ENCODE measurements at regions not wholly inside any gene's neighbourhood (a gene's known extent, or its start where the extent isn't known, plus 50 kb on each side); places are given as distances from the start of the nearest gene placed in this dataset.

DNA sequence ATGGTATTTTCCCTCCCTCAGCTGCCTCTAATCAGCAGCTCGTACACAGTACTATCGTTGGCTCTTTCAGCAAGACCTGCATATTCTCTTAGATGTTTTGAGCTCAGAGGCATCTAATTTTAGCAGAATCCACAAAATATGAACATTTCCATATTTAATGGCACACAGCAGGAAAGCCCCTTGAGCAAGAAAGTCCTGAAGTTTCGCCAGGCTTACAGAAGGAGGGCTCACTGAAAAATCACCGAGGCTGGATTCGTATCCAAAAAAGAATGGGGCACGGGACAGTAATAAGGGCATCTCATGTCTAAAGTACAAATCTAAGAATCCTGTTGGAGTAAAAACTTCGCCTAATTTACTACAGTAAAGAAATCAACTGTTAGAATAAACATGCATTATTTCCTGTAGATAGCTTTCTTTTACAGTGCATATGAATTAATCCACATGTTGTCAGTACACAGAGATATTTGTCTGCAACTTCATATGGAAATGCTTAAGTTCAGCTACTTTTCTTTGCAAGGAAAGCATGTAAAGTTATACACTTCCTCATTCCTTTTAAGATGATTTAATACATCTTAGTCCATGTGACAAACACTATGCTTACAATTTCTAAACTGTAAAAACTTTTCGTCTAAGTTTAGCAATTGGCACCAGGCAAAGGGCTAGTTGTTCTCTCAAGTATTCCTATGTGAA, 1205.3 kb upstream of the ADGRL4 start:
- H3K9ac ChIP-seq (ENCODE audit: low read depth in 1 of 2, low read length in 2 of 2), result no peak overlapping the region
- no peaks in the 10 kb centered on the region for H3K27me3 ChIP-seq (ENCODE audit: control insufficient read depth in 4 of 4, insufficient read depth in 4 of 4, low read length in 3 of 4)
- no peaks in the 10 kb centered on the region for H3K4me1 ChIP-seq (ENCODE audit: control insufficient read depth in 4 of 4, insufficient read depth in 4 of 4, low read length in 3 of 4)
- H3K9me3 ChIP-seq (ENCODE audit: control insufficient read depth in 4 of 4, low read length in 3 of 4), result no peaks in the 10 kb centered on the region
- TF ChIP-seq FOXA2 (IDR thresholded peaks at IDR 0.05), result no peak
- no peak for TF ChIP-seq FOXA1 (IDR thresholded peaks at IDR 0.05)
- no peak for TF ChIP-seq EGR1 (IDR thresholded peaks at IDR 0.05; ENCODE audit: low read depth in 2 of 2)
- TF ChIP-seq GABPA (IDR thresholded peaks at IDR 0.05 in 1 of 2, conservative IDR thresholded peaks at IDR 0.05 in 1 of 2), result no peak
- TF ChIP-seq, protein P1, sequence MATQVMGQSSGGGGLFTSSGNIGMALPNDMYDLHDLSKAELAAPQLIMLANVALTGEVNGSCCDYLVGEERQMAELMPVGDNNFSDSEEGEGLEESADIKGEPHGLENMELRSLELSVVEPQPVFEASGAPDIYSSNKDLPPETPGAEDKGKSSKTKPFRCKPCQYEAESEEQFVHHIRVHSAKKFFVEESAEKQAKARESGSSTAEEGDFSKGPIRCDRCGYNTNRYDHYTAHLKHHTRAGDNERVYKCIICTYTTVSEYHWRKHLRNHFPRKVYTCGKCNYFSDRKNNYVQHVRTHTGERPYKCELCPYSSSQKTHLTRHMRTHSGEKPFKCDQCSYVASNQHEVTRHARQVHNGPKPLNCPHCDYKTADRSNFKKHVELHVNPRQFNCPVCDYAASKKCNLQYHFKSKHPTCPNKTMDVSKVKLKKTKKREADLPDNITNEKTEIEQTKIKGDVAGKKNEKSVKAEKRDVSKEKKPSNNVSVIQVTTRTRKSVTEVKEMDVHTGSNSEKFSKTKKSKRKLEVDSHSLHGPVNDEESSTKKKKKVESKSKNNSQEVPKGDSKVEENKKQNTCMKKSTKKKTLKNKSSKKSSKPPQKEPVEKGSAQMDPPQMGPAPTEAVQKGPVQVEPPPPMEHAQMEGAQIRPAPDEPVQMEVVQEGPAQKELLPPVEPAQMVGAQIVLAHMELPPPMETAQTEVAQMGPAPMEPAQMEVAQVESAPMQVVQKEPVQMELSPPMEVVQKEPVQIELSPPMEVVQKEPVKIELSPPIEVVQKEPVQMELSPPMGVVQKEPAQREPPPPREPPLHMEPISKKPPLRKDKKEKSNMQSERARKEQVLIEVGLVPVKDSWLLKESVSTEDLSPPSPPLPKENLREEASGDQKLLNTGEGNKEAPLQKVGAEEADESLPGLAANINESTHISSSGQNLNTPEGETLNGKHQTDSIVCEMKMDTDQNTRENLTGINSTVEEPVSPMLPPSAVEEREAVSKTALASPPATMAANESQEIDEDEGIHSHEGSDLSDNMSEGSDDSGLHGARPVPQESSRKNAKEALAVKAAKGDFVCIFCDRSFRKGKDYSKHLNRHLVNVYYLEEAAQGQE (IDR thresholded peaks at IDR 0.05), result no peak
- TF ChIP-seq HNF4G (IDR thresholded peaks at IDR 0.05), result no peak
- no peak for TF ChIP-seq NR2F2 (IDR thresholded peaks at IDR 0.05)
- TF ChIP-seq, protein P2, sequence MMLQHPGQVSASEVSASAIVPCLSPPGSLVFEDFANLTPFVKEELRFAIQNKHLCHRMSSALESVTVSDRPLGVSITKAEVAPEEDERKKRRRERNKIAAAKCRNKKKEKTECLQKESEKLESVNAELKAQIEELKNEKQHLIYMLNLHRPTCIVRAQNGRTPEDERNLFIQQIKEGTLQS (IDR thresholded peaks at IDR 0.05), result no peak
- no peak for TF ChIP-seq SP1 (IDR thresholded peaks at IDR 0.05)
- TF ChIP-seq TAF1 (conservative IDR thresholded peaks at IDR 0.05), result no peak
- TF ChIP-seq RAD21 (IDR thresholded peaks at IDR 0.05), result no peak
- TF ChIP-seq RXRA (IDR thresholded peaks at IDR 0.05), result no peak
- no peak for TF ChIP-seq JUND (IDR thresholded peaks at IDR 0.05)
- TF ChIP-seq, protein P3, sequence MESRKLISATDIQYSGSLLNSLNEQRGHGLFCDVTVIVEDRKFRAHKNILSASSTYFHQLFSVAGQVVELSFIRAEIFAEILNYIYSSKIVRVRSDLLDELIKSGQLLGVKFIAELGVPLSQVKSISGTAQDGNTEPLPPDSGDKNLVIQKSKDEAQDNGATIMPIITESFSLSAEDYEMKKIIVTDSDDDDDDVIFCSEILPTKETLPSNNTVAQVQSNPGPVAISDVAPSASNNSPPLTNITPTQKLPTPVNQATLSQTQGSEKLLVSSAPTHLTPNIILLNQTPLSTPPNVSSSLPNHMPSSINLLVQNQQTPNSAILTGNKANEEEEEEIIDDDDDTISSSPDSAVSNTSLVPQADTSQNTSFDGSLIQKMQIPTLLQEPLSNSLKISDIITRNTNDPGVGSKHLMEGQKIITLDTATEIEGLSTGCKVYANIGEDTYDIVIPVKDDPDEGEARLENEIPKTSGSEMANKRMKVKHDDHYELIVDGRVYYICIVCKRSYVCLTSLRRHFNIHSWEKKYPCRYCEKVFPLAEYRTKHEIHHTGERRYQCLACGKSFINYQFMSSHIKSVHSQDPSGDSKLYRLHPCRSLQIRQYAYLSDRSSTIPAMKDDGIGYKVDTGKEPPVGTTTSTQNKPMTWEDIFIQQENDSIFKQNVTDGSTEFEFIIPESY (IDR thresholded peaks at IDR 0.05), result no peak
- TF ChIP-seq, protein P4, sequence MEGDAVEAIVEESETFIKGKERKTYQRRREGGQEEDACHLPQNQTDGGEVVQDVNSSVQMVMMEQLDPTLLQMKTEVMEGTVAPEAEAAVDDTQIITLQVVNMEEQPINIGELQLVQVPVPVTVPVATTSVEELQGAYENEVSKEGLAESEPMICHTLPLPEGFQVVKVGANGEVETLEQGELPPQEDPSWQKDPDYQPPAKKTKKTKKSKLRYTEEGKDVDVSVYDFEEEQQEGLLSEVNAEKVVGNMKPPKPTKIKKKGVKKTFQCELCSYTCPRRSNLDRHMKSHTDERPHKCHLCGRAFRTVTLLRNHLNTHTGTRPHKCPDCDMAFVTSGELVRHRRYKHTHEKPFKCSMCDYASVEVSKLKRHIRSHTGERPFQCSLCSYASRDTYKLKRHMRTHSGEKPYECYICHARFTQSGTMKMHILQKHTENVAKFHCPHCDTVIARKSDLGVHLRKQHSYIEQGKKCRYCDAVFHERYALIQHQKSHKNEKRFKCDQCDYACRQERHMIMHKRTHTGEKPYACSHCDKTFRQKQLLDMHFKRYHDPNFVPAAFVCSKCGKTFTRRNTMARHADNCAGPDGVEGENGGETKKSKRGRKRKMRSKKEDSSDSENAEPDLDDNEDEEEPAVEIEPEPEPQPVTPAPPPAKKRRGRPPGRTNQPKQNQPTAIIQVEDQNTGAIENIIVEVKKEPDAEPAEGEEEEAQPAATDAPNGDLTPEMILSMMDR (IDR thresholded peaks at IDR 0.05; ENCODE audit: low read depth, low read length, missing input control), result no peak
- no peak for TF ChIP-seq HNF4A (conservative IDR thresholded peaks at IDR 0.05)
- H3K4me3 ChIP-seq (ENCODE audit: low read depth in 1 of 3, low read length in 3 of 3), result no peak overlapping the region
- no peaks in the 10 kb centered on the region for H3K36me3 ChIP-seq (ENCODE audit: control insufficient read depth in 4 of 4, insufficient read depth in 3 of 4, low read depth in 1 of 4, low read length in 3 of 4)
- 82% methylated on average over 8 of the region's 8 CpGs for WGBS
- H3K27ac ChIP-seq (ENCODE audit: low read depth in 1 of 2, low read length in 2 of 2), result no peak overlapping the region
- no peak for DNase-seq (ENCODE audit: low spot score)

- 83% methylated on average over 4 of the region's 4 CpGs for WGBS
- no peak for TF ChIP-seq HNF4G (IDR thresholded peaks at IDR 0.05)
- no peak for TF ChIP-seq FOXA2 (IDR thresholded peaks at IDR 0.05)
- no peak for TF ChIP-seq FOXA1 (IDR thresholded peaks at IDR 0.05)
- TF ChIP-seq YY1 (IDR thresholded peaks at IDR 0.05), result no peak
- TF ChIP-seq RAD21 (IDR thresholded peaks at IDR 0.05), result no peak
- no peak for TF ChIP-seq MAX (IDR thresholded peaks at IDR 0.05)
- TF ChIP-seq, protein P3 (IDR thresholded peaks at IDR 0.05), result no peak
- TF ChIP-seq SP1 (IDR thresholded peaks at IDR 0.05), result no peak
- TF ChIP-seq HNF4A (conservative IDR thresholded peaks at IDR 0.05), result no peak
- TF ChIP-seq NR2F2 (IDR thresholded peaks at IDR 0.05), result no peak
- TF ChIP-seq EGR1 (IDR thresholded peaks at IDR 0.05; ENCODE audit: low read depth in 2 of 2), result no peak
- no peak for TF ChIP-seq GABPA (IDR thresholded peaks at IDR 0.05 in 1 of 2, conservative IDR thresholded peaks at IDR 0.05 in 1 of 2)
- no peak for TF ChIP-seq TAF1 (conservative IDR thresholded peaks at IDR 0.05)
Observed at GRCh38 chr1:80202118-80202517, 1195.6 kb upstream of the ADGRL4 start.

More at GRCh38 chr1:80202118-80202517, 1195.6 kb upstream of the ADGRL4 start:
- Histone ChIP-seq H3K9ac (ENCODE audit: low read depth in 1 of 2, low read length in 2 of 2) (no peak overlapping the region), H3K4me3 (ENCODE audit: low read depth in 1 of 3, low read length in 3 of 3) (no peak overlapping the region), H3K9me3 (ENCODE audit: control insufficient read depth in 4 of 4, low read length in 3 of 4) (no peaks in the 10 kb centered on the region), H3K4me1 (ENCODE audit: control insufficient read depth in 4 of 4, insufficient read depth in 4 of 4, low read length in 3 of 4) (no peaks in the 10 kb centered on the region), H3K36me3 (ENCODE audit: control insufficient read depth in 4 of 4, insufficient read depth in 3 of 4, low read depth in 1 of 4, low read length in 3 of 4) (no peaks in the 10 kb centered on the region), H3K27me3 (ENCODE audit: control insufficient read depth in 4 of 4, insufficient read depth in 4 of 4, low read length in 3 of 4) (no peaks in the 10 kb centered on the region), H3K27ac (ENCODE audit: low read depth in 1 of 2, low read length in 2 of 2) (no peak overlapping the region)
- DNase-seq (ENCODE audit: low spot score), result no peak

Measured in liver (tissue), 8 donors.